NT2/D1 (cell line): ENCODE measurements at regions not wholly inside any gene's neighbourhood (a gene's known extent, or its start where the extent isn't known, plus 50 kb on each side); places are given as distances from the start of the nearest gene placed in this dataset.

Source experiments
- DNase-seq: peaks from one replicate; pipeline ENCODE4 v3.0.0-alpha.2; 2011; ENCODE audit warnings: low read depth, low spot score
- H3K27me3 ChIP-seq: 2 replicates; pipeline ENCODE4 v1.6.0; 2011; ENCODE audit warnings: mild to moderate bottlenecking; ENCODE audit not compliant: insufficient read length, insufficient read depth
- H3K36me3 ChIP-seq: 2 replicates; pipeline ENCODE4 v1.6.1; 2011; ENCODE audit warnings: mild to moderate bottlenecking, low read length, mixed read lengths; ENCODE audit not compliant: insufficient read depth, insufficient read length
- H3K4me1 ChIP-seq: 2 replicates; pipeline ENCODE4 v1.5.1; 2011; ENCODE audit not compliant: insufficient read depth, insufficient read length
- H3K4me3 ChIP-seq: 2 replicates; pipeline ENCODE4 v1.5.1; 2011; ENCODE audit warnings: low read depth; ENCODE audit not compliant: insufficient read length
- H3K9ac ChIP-seq: 2 replicates; pipeline ENCODE4 v1.6.0; 2011; ENCODE audit warnings: low read depth; ENCODE audit not compliant: insufficient read length
- H3K9me3 ChIP-seq: 2 replicates; pipeline ENCODE4 v1.5.1; 2011; ENCODE audit warnings: mild to moderate bottlenecking, low read length; ENCODE audit not compliant: insufficient read depth
- SUZ12 ChIP-seq: IDR thresholded peaks from 2 replicates; pipeline ENCODE4 v1.6.1; 2011; ENCODE audit not compliant: insufficient read length, insufficient read depth; ENCODE audit errors: extremely low read depth
- YY1 ChIP-seq: IDR thresholded peaks from 2 replicates; pipeline ENCODE4 v1.6.1; 2011; ENCODE audit not compliant: insufficient read length, insufficient read depth
- ZNF274 ChIP-seq: IDR thresholded peaks from 2 replicates; pipeline ENCODE4 v1.6.1; 2011; ENCODE audit warnings: mild to moderate bottlenecking, low read depth, low read length

- TF ChIP-seq SUZ12 (no peak), ZNF274 (no peak), YY1 (no peak)
- H3K36me3 ChIP-seq: no peaks in the 10 kb centered on the region
- DNase-seq: no peak
- no peak overlapping the region for H3K9ac ChIP-seq
- H3K4me1 ChIP-seq: no peaks in the 10 kb centered on the region
- H3K9me3 ChIP-seq: peaks cover 6% of the 10 kb centered on the region; the same call in 1 of the 2 replicates
- no peak overlapping the region for H3K4me3 ChIP-seq
- H3K27me3 ChIP-seq: no peaks in the 10 kb centered on the region
These were observed 678.2 kb downstream of the ADGRL2 start for GRCh38 chr1:82478916-82479315.

GRCh38 chr1:82472489-82473131 lies 671.9 kb downstream of the ADGRL2 start:
- Histone ChIP-seq H3K4me1 (no peaks in the 10 kb centered on the region), H3K4me3 (no peak overlapping the region), H3K27me3 (no peaks in the 10 kb centered on the region), H3K36me3 (no peaks in the 10 kb centered on the region), H3K9ac (no peak overlapping the region), H3K9me3 (peaks cover 6% of the 10 kb centered on the region; the same call in 1 of the 2 replicates)
- no peak for DNase-seq
- TF ChIP-seq SUZ12: no peak
- no peak for TF ChIP-seq ZNF274
- no peak for TF ChIP-seq YY1

GRCh38 chr1:82466891-82467290 lies 666.2 kb downstream of the ADGRL2 start:
- no peaks in the 10 kb centered on the region for H3K27me3 ChIP-seq
- no peaks in the 10 kb centered on the region for H3K36me3 ChIP-seq
- no peaks in the 10 kb centered on the region for H3K4me1 ChIP-seq
- no peak overlapping the region for H3K9ac ChIP-seq
- DNase-seq: no peak
- TF ChIP-seq SUZ12 (no peak), ZNF274 (no peak), YY1 (no peak)
- no peaks in the 10 kb centered on the region for H3K9me3 ChIP-seq
- no peak overlapping the region for H3K4me3 ChIP-seq

- H3K9ac ChIP-seq: no peak overlapping the region
- H3K4me3 ChIP-seq: no peak overlapping the region
- no peaks in the 10 kb centered on the region for H3K9me3 ChIP-seq
- no peaks in the 10 kb centered on the region for H3K27me3 ChIP-seq
- TF ChIP-seq SUZ12 (no peak), ZNF274 (no peak), YY1 (no peak)
- no peaks in the 10 kb centered on the region for H3K36me3 ChIP-seq
- H3K4me1 ChIP-seq: no peaks in the 10 kb centered on the region
- DNase-seq: no peak
These were observed 665.7 kb downstream of the ADGRL2 start for GRCh38 chr1:82466416-82466815.

- no peak overlapping the region for H3K9ac ChIP-seq
- H3K36me3 ChIP-seq: no peaks in the 10 kb centered on the region
- H3K4me3 ChIP-seq: no peak overlapping the region
- no peaks in the 10 kb centered on the region for H3K27me3 ChIP-seq
- H3K9me3 ChIP-seq: no peaks in the 10 kb centered on the region
- DNase-seq: no peak
- H3K4me1 ChIP-seq: no peaks in the 10 kb centered on the region
- TF ChIP-seq ZNF274 (no peak), YY1 (no peak), SUZ12 (no peak)
These were observed 664.3 kb downstream of the ADGRL2 start for GRCh38 chr1:82465024-82465423.

GRCh38 chr1:82464362-82465001 lies 663.7 kb downstream of the ADGRL2 start:
- H3K9ac ChIP-seq: no peak overlapping the region
- H3K4me1 ChIP-seq: no peaks in the 10 kb centered on the region
- TF ChIP-seq YY1 (no peak), SUZ12 (no peak), ZNF274 (no peak)
- no peak overlapping the region for H3K4me3 ChIP-seq
- no peaks in the 10 kb centered on the region for H3K27me3 ChIP-seq
- no peaks in the 10 kb centered on the region for H3K36me3 ChIP-seq
- no peak for DNase-seq
- H3K9me3 ChIP-seq: no peaks in the 10 kb centered on the region

GRCh38 chr1:82463951-82464350 lies 663.2 kb downstream of the ADGRL2 start:
- no peak for DNase-seq
- no peak overlapping the region for H3K4me3 ChIP-seq
- no peaks in the 10 kb centered on the region for H3K36me3 ChIP-seq
- no peaks in the 10 kb centered on the region for H3K4me1 ChIP-seq
- no peaks in the 10 kb centered on the region for H3K27me3 ChIP-seq
- TF ChIP-seq ZNF274: no peak
- no peak for TF ChIP-seq YY1
- TF ChIP-seq SUZ12: no peak
- H3K9ac ChIP-seq: no peak overlapping the region
- H3K9me3 ChIP-seq: no peaks in the 10 kb centered on the region
